Vagina (tissue), 2 donors: ENCODE measurements at regions not wholly inside any gene's neighbourhood (a gene's known extent, or its start where the extent isn't known, plus 50 kb on each side); places are given as distances from the start of the nearest gene placed in this dataset.

Source experiments
- DNase-seq, 2 donors: peaks; one replicate each; pipeline ENCODE4 v3.0.0-alpha.2; 2017; ENCODE audit errors: extremely low spot score in 2 of 2
- H3K27ac ChIP-seq: fragments of 200-600 bp; sonication (generic); one replicate; pipeline ENCODE4 v1.5.1; 2019
- H3K27me3 ChIP-seq: fragments of 200-600 bp; sonication (generic); one replicate; pipeline ENCODE4 v1.5.1; 2019
- H3K36me3 ChIP-seq, 2 donors: fragments of 200-600 bp; sonication (generic); one replicate each; pipeline ENCODE4 v1.5.1; 2017 to 2019
- H3K4me1 ChIP-seq: fragments of 200-600 bp; sonication (generic); one replicate; pipeline ENCODE4 v1.5.1; 2019
- H3K4me3 ChIP-seq, 2 donors: fragments of 200-600 bp; sonication (generic); 1 replicate in 1 of 2; 2 replicates in 1 of 2; pipeline ENCODE4 v1.5.1; 2016 to 2019
- H3K9me3 ChIP-seq: fragments of 200-600 bp; sonication (generic); one replicate; pipeline ENCODE4 v1.5.1; 2019
- POLR2A ChIP-seq, 2 donors: fragments of 450-650 bp; IDR thresholded peaks; one replicate each; pipeline ENCODE4 v1.6.1; 2017; ENCODE audit warnings: antibody characterized with exemption in 2 of 2, mild to moderate bottlenecking in 2 of 2, moderate library complexity in 2 of 2
- POLR2AphosphoS5 ChIP-seq, 2 donors: sonication (generic); formaldehyde crosslinking; IDR thresholded peaks; one replicate each; pipeline ENCODE4 v1.9.0; 2017; ENCODE audit warnings: antibody characterized with exemption in 2 of 2, mild to moderate bottlenecking in 2 of 2, low read depth in 1 of 2; ENCODE audit not compliant: insufficient read depth in 1 of 2
- intact Hi-C: fragments of 100-400 bp; cut with DNase I; formaldehyde crosslinking; loops from one replicate; pipeline ENCODE4 v1.15.1; 2023
- TF ChIP-seq, protein P1 (sequence below), 3 experiments: fragments of 450-650 bp in 2 of 3; fragments of 200-600 bp in 1 of 3; sonication (generic) in 1 of 3; IDR thresholded peaks; one replicate each; pipeline ENCODE4 v1.5.1; 2017 to 2019; ENCODE audit warnings: antibody characterized with exemption in 3 of 3, mild to moderate bottlenecking in 2 of 3, moderate library complexity in 2 of 3

DNA sequence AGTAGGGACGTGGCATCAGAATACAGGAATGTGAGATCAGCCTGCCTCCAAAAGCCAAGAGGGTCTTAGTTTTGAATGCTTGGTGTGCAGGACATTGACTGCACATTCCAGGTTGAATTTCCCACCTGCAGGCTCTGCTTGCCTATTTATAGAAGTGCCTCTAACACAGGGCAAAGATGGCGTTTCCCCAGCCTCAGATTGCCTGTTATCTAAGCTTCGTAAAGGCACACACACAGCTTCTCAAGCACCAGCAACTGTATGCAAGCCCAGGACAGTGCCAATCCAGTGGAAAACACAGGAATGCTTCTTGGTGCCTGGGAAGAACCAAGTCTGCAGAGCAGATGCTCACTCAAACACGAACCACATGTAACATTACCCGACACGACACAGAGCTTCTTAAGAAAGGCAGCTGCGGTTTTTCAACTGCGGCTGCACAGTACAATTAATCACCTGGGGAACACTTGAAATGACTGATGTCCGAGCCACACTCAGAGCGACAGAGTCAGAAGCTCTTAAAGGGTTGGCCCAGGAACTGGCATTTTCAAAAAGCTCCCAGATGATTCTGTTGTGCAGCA is 90.0 kb upstream of the ANKRD34C start:
- H3K9me3 ChIP-seq: no peaks in the 10 kb centered on the region
- DNase-seq: no peak
- H3K27ac ChIP-seq: no peak overlapping the region
- H3K4me3 ChIP-seq: no peak overlapping the region
- no peaks in the 10 kb centered on the region for H3K36me3 ChIP-seq
- no peaks in the 10 kb centered on the region for H3K27me3 ChIP-seq
- H3K4me1 ChIP-seq: no peaks in the 10 kb centered on the region
- intact Hi-C loops: no loop called here
- TF ChIP-seq POLR2AphosphoS5 (IDR thresholded peaks at IDR 0.05; ENCODE audit: insufficient read depth in 1 of 2, low read depth in 1 of 2): no peak
- TF ChIP-seq, protein P1, sequence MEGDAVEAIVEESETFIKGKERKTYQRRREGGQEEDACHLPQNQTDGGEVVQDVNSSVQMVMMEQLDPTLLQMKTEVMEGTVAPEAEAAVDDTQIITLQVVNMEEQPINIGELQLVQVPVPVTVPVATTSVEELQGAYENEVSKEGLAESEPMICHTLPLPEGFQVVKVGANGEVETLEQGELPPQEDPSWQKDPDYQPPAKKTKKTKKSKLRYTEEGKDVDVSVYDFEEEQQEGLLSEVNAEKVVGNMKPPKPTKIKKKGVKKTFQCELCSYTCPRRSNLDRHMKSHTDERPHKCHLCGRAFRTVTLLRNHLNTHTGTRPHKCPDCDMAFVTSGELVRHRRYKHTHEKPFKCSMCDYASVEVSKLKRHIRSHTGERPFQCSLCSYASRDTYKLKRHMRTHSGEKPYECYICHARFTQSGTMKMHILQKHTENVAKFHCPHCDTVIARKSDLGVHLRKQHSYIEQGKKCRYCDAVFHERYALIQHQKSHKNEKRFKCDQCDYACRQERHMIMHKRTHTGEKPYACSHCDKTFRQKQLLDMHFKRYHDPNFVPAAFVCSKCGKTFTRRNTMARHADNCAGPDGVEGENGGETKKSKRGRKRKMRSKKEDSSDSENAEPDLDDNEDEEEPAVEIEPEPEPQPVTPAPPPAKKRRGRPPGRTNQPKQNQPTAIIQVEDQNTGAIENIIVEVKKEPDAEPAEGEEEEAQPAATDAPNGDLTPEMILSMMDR (IDR thresholded peaks at IDR 0.05): no peak
- no peak for TF ChIP-seq POLR2A (IDR thresholded peaks at IDR 0.05)

DNA sequence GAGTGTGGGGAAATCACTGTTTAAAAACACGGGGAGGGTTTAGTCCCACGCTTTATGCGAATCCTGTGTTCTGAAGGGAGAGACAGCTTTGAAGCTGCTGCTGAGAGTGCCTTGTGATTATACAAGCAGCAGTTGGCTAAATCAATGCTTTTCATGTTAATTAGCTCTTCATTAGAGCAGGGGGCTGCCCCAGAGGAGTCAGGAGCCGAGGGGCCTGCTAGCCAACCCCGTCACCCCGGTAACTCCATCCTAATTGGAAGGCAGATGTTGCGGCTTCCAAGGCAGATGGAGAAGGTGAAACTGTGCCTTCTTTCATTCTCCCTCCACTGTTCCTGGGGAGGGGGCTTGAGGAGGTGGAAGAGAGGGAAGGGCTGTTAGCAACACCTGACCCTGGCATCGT is 92.4 kb upstream of the ANKRD34C start:
- no peak overlapping the region for H3K27ac ChIP-seq
- DNase-seq: no peak
- no peaks in the 10 kb centered on the region for H3K9me3 ChIP-seq
- no peaks in the 10 kb centered on the region for H3K36me3 ChIP-seq
- H3K4me3 ChIP-seq: no peak overlapping the region
- intact Hi-C loops: no loop called here
- no peaks in the 10 kb centered on the region for H3K4me1 ChIP-seq
- TF ChIP-seq, protein P1 (IDR thresholded peaks at IDR 0.05): no peak
- TF ChIP-seq POLR2A (IDR thresholded peaks at IDR 0.05): no peak
- TF ChIP-seq POLR2AphosphoS5 (IDR thresholded peaks at IDR 0.05; ENCODE audit: insufficient read depth in 1 of 2, low read depth in 1 of 2): no peak
- no peaks in the 10 kb centered on the region for H3K27me3 ChIP-seq

DNA sequence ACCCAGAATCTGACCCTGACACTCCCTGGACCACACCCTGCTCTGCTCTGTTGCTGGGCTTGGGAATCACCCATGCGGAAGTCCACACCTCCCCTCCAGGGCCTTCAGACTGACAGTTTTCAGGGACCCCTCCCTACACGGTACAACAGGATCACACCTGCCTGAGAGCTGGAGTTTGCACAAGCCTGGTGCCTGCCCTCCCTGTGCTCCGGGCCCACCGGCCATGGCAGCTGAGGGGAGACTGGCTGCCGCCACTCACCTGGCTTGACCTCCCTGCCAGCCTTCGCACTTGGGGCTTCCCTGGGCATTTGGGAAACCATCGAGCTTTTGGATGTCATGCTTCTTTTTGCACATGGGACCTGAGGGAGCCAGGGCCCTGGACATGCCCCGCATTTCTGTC is 95.9 kb upstream of the ANKRD34C start:
- intact Hi-C loops: no loop called here
- H3K36me3 ChIP-seq: no peaks in the 10 kb centered on the region

DNA sequence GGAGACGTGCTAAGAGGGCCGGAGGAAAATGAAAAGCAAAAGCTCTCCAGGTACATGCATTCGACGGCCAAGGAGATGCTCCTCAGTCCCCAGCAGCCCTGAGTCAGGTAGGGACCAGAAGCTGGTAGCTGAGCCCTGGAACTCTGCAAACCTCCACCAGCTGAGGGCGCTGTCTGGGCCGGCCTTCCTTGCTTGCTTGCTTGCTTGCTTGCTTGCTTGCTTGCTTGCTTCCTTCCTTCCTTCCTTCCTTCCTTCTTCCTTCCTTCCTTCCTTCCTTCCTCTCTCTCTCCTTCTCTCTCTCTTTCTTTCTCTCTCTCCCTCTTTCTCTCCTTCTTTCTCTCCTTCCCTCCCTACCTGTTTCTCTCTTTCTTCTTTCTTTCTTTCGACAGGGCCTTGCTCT is 94.6 kb upstream of the RASGRF1 start:
- no peaks in the 10 kb centered on the region for H3K36me3 ChIP-seq
- no peak overlapping the region for H3K4me3 ChIP-seq
- no peaks in the 10 kb centered on the region for H3K9me3 ChIP-seq
- TF ChIP-seq, protein P1 (IDR thresholded peaks at IDR 0.05): no peak
- no peak for TF ChIP-seq POLR2AphosphoS5 (IDR thresholded peaks at IDR 0.05; ENCODE audit: insufficient read depth in 1 of 2, low read depth in 1 of 2)
- DNase-seq: no peak
- H3K4me1 ChIP-seq: no peaks in the 10 kb centered on the region
- H3K27ac ChIP-seq: no peak overlapping the region
- no peaks in the 10 kb centered on the region for H3K27me3 ChIP-seq
- intact Hi-C loops: no loop called here

More for the DNA sequence above, 95.9 kb upstream of the ANKRD34C start:
- Histone ChIP-seq H3K4me1 (no peaks in the 10 kb centered on the region), H3K9me3 (no peaks in the 10 kb centered on the region), H3K27me3 (no peaks in the 10 kb centered on the region), H3K4me3 (no peak overlapping the region), H3K27ac (no peak overlapping the region)
- TF ChIP-seq POLR2AphosphoS5 (IDR thresholded peaks at IDR 0.05; ENCODE audit: insufficient read depth in 1 of 2, low read depth in 1 of 2) (no peak), POLR2A (IDR thresholded peaks at IDR 0.05) (no peak)
- TF ChIP-seq, protein P1 (IDR thresholded peaks at IDR 0.05): no peak
- DNase-seq: no peak

DNA sequence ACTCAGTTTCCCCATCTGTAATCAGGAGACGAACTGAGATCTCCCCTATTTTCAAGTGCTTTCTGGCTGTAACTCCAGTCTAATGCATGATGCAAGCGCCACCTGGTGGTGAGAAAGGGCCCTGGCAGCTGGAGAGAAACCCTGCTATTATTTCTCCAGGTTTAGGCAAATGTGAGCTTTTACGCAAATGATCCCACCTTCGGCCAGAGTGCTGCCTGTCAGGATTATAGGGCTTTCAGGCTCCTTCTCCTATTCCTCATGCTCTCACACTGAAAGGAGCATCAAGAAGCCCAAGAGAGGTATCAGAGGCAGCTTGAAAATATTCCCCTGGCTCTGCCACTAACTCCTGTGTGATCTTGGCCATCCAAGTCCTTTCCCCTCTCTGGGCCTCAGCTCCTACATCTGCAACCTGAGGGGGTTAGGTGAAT is 93.9 kb upstream of the RASGRF1 start:
- H3K36me3 ChIP-seq: no peaks in the 10 kb centered on the region
- no peak overlapping the region for H3K4me3 ChIP-seq
- no peaks in the 10 kb centered on the region for H3K9me3 ChIP-seq
- no peaks in the 10 kb centered on the region for H3K27me3 ChIP-seq
- TF ChIP-seq, protein P1 (IDR thresholded peaks at IDR 0.05): peak; percentile 83 to 96 (median 96)
- TF ChIP-seq POLR2A (IDR thresholded peaks at IDR 0.05) (no peak), POLR2AphosphoS5 (IDR thresholded peaks at IDR 0.05; ENCODE audit: insufficient read depth in 1 of 2, low read depth in 1 of 2) (peak in 1 of 2 donors; percentile 31)
- no peak overlapping the region for H3K27ac ChIP-seq
- intact Hi-C loops: loop anchor here (5.0 kb wide), 1 partner anchor 157 kb away; no protein-coding TSS in a partner anchor
- peaks cover 4% of the 10 kb centered on the region for H3K4me1 ChIP-seq
- no peak for DNase-seq
